Jurkat, Clone E6-1 (cell line): ENCODE measurements at regions not wholly inside any gene's neighbourhood (a gene's known extent, or its start where the extent isn't known, plus 50 kb on each side); places are given as distances from the start of the nearest gene placed in this dataset.
"Not testable (repeated sequence)": the region's sequence is repeated elsewhere in the genome, so short reads cannot be mapped to it uniquely, and the experiment has no call there.

Experiments used
- DNase-seq: peaks from one replicate; pipeline ENCODE4 v3.0.0-alpha.2; 2011; ENCODE audit warnings: low read depth, low spot score
- H3K4me3 ChIP-seq: 2 replicates; pipeline ENCODE4 v1.5.1; 2011; ENCODE audit warnings: mild to moderate bottlenecking, low read length, control low read depth, moderate library complexity

DNA sequence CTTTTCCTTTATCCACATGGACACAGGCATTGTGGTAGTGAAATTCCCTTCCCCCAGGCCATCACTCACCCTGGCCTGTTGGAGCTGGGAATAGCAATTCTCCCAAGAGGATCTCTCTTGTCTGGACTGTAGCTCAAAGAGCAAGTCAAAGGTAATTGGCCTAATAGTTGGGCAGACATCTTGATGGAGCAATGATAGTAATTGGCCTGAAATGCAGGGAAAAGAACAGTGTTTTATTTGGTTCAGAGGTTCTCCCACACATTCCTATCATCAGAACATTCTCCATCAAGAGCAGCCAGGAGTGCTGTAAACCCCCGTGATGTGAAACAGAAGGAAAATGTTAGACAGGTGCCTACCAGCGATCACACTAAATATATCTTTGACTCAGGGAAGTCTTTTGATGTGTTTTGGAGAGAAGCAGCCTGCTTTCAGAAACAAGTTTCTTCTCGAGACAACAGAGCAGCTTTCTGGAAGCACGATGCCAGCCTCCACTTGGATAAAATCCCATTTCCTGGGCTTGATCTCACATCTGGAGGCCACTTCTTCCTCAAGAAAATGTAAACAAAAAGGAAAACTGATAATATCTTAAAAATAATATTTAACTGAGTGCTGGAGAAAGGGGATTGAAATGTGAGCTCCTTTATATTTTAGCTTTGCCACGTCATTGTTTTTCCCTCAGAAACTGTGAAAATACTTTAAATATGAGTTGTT lies 198.1 kb upstream of the WWC1 start:
- H3K4me3 ChIP-seq, result no peak overlapping the region
- DNase-seq, result no peak

DNA sequence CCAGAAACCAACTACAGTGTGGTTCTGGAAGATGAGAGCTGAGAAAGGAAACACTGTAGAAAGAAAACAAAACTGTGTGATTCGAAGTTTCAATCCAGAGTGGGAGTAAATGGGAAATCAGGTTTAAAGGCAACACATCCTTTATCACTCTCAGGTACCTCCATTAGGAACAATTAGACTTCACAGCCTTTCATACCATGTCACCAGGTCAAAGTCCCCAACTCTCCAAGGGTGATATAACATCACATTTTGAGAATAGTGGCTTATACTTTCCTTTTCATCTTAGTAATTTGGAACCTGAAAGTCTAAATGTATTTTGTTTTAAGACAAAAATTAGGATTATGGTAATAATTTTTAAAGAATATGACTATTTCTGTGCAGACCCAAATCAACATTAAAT lies 194.9 kb upstream of the WWC1 start:
- no peak overlapping the region for H3K4me3 ChIP-seq
- no peak for DNase-seq

DNA sequence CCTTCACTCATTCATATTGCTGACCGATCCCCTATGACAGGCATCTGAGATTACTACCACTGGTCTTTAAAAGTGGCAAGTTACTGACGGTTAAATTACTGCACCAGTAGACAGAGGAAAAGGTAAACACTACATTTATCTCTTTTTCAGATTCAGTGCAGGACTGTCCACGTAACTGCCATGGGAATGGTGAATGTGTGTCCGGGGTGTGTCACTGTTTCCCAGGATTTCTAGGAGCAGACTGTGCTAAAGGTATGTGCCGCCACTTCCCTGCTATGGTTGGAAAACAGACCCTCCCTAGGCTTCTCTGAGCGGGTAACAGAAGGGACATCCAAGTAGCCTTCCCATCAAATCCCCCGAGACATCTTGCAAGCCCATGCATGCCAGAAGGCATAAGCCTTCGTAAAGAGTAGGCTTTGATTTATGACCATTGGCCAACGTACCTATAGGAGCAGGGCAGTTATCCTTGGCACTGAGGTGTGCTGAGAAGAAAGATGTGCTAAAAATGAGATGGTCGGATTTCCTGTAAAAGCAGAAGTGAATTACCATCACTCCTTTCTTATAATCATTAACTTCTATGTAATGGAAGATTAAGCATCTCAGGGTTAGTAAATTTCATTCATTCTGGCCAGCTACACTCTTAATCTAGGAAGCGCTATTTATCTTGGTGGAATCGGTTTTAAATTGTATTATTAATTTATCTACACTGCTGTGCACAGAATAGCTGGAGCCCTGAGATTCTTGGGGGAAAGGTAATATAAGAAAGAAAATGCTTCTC lies 193.4 kb upstream of the WWC1 start:
- DNase-seq, result no peak

DNA sequence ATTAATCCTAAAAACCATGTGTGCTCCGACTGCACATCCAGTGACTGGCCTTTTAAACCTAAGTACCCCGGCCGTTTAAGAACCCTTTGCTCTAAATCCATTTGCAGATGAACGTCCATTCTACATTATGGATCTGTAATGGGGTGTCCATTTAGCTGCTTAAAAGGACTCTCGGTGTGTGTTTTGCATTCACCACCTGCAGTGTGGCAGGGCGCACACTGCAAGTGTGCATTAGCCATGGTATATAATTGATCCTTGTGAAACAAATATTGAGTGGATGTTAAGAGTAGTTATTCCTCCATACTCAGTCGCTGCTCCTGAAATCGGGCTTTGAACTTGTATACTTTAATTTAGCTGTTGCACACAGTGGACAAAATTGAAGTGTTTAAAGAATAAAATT lies 190.1 kb upstream of the WWC1 start:
- no peak overlapping the region for H3K4me3 ChIP-seq
- DNase-seq, result no peak

More for the DNA sequence above, 193.4 kb upstream of the WWC1 start:
- no peak overlapping the region for H3K4me3 ChIP-seq

DNA sequence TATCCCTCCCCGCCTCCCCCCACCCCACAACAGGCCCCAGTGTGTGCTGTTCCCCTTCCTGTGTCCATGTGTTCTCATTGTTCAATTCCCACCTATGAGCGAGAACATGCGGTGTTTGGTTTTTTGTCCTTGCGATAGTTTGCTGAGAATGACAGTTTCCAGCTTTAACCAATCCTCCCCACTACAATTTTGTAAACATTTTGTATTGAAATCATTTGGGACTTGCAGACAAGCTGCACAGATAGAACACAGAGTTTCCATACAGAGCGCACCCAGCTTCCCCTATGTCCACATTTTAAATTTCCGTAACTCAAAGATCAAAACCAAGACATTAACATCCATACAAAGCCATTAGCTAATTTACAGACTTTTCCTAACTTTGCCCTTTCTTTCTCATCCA lies 188.4 kb upstream of the WWC1 start:
- H3K4me3 ChIP-seq, DNase-seq: not testable (repeated sequence)

DNA sequence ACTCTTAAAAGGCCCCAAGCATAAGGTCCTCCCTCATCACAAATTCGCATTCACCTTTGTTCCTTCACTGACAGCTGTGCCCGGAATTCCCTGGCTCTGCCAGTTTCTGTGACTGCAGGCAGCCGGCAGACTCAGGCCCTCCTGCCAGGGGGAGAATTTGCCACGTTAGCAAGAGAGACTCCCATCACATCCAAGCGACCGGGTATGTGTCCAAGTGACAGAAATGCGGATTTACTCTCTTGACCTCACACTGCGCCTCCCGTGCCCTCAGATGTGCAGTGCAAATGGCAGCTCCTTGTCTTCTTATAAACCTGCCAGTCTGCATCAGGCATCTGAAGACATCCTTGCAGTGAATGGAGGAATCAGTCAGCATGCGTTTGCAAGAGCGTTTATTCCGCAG lies 187.1 kb upstream of the WWC1 start:
- DNase-seq, result no peak
- no peak overlapping the region for H3K4me3 ChIP-seq

DNA sequence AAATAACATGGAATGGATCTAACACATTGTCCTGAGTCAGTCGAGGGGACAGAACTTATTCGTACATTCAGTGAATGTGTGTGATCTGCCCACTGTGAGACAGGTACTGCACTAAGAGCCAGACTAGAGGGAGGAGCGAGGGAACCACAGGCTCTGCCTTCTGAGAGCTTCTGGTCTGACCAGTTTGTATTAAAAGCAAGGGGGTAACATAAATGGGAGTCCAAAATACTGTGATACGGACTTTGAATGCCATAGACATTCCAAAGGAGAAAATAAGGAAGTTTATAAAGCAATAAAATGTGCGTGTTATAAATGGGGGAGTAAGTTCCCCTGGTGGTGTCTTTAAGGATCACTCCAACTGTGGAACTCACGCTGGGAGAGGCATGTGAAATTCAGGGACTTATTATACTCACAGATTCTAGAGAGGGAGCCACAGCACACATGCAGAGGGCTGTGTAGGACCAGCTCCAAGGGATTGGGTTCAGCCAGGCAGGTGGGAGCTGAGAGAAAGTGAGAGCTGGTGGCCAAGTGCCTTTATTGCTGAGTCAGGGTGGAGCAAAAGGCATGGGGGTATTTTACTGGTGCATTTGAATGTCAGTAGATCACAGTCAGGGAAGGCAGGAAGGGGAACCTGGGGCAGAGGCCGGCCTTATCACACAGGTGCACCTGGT lies 186.5 kb upstream of the WWC1 start:
- DNase-seq, result no peak
- H3K4me3 ChIP-seq, result no peak overlapping the region

DNA sequence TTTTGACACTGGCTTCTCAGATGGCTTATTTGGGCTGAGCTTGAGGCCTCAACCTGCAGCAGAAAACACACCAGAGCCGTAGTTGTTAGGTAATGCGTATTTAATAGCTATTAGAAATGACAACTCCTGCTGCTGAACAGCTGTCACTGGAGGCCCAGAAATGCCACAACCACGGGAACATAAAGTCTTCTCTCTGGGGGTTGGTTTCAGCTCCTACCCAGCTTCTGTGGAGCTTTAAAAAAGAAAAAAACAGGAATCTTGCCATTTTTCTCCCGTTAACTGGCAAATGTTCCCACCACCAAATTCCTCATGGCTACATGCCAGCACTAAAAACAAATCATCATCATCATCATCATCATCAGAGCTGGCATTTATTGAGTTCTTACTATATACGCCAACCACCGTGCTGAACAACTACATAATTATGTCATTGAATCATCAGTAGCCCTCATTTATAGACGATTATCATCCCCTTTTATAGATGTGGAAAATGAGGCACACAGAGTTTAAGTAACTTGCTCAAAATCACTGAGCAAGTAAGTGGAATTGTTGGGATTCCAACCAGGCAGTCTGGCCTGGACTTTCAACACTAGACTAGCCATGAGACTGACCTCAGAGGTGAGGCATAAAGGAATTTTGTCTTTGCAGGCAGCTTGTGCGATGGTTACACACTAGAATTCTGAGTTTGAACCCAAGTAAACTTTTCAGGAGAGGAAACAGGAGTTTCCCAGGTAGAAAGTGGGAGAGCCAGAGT lies 185.3 kb upstream of the WWC1 start:
- DNase-seq, result no peak

DNA sequence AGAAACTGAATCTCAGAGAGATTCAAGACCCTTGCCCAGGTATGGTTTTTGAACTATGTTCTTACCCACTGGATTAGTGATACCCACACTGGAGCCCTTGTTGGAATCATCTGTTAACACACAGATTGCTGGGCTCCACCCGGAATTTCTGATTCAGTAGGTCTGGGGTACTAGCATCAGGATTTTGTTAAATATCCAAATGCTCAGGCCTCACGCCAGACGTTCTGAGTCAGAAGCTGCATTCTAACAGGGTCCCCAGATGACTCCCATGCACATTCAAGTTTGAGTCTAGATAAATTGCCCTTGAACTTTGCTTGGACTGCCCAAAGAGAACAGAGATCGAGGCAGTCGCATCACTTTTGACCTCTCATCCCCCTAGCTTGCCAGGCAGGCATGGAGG lies 182.0 kb upstream of the WWC1 start:
- no peak for DNase-seq
- no peak overlapping the region for H3K4me3 ChIP-seq

More for the DNA sequence above, 185.3 kb upstream of the WWC1 start:
- no peak overlapping the region for H3K4me3 ChIP-seq

DNA sequence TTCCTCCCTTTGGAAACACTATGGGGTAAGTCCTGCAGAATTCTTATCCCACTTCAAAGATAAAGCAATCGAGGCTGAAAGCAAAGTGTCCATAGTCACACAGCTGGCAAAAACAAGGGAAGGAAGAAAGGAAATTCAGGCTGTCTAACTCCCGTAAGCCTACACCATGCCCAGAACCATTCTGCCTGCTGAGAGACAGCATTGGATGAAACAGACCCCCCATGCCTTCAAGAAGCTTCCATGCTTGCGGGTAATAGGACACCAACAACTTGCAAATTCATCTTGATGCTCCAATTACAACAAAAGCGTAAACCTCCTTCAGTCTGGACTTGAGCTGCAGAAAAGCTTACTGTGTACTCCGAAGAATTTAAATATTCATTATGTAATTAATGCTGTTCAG lies 181.1 kb upstream of the WWC1 start:
- DNase-seq, result no peak
- H3K4me3 ChIP-seq, result no peak overlapping the region

DNA sequence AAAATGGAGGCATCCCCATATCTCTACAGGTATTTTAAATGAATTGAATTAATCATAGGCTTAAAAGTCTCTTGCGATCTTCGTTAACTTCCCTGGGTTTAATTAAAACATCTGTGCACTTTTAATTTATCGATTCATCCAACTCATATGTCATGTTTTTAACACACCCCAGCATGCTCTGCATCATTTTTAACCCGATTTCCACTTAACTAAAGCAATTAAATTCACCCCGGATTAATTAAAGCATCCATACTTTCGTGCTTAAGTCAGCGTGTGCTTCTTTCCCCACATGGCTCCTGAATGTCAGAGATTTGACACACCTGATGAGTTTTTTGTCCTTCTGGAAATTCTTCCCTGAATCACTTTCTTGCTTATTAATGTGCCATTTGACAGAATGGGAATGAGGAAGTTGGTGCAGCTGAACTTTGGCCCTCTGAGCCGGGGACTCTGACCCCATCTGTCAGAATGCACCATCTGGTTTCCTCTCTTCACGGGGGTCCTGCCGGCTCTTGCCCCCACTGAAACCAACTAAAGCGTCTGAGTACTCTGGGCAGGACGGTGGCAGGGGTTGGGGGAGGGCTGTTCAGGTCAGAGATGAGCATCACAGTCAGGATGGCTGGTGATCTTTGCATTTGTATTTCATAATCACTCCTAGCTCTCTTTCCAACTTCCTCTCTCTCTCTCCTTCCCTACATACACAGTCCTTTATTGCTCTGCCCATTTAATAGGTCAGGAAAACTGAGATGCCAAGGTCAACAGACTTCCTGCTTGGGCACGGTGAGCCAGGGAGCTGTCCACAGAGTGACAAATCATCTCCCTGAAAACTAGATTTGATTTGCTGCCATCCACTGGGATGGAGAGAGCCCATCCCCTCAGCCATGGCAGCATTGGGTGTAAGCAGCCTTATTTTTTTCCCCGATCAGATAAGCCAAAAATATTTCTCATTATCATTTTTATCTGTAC lies 180.3 kb upstream of the WWC1 start:
- no peak overlapping the region for H3K4me3 ChIP-seq
- no peak for DNase-seq

DNA sequence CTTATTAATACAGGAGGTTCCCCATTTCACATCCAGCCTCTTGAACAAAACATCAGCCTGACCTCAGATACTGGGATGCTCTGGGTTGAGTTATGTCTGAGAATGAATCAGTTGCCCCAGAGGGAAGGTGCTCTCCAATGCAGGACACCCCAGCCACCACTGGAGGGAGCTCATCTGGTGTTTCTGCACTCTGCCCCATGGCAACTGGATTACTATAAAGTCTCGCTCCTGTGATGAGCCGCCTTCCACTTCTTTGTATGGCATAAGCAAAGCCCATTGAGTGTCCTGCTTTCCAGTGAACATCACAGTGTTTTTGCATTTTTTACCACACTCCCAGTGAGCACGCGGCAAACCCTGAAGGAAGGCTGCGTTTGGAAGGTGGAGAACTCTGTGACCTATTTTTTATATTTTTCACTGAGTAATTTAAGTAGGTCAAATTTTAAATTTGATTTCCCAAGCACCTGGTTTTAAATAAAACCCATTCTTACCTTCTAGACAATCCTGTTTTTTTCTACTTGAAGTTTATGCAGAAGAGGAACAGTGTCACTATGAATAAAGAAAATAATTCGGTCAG lies 176.9 kb upstream of the WWC1 start:
- peak; percentile 45 for DNase-seq

DNA sequence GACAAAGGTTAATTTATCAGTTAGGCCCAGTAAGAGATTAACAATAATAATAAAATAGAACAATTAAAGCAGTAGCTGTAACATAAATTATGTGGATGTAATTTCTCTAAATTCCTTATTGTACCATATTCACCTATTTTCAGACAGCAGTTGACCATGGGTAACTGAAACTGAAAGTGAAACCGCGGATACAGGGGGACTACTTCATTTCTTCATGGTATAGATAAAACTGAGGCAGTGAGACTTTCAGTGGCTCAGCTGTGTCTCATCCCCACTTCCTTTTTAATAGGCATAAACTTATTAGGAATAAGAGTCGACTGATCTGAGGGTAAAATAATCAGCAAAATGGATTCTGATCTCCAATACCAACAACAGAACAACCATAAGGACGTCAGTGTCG lies 174.0 kb upstream of the WWC1 start:
- DNase-seq, result no peak
- no peak overlapping the region for H3K4me3 ChIP-seq

More for the DNA sequence above, 176.9 kb upstream of the WWC1 start:
- no peak overlapping the region for H3K4me3 ChIP-seq

DNA sequence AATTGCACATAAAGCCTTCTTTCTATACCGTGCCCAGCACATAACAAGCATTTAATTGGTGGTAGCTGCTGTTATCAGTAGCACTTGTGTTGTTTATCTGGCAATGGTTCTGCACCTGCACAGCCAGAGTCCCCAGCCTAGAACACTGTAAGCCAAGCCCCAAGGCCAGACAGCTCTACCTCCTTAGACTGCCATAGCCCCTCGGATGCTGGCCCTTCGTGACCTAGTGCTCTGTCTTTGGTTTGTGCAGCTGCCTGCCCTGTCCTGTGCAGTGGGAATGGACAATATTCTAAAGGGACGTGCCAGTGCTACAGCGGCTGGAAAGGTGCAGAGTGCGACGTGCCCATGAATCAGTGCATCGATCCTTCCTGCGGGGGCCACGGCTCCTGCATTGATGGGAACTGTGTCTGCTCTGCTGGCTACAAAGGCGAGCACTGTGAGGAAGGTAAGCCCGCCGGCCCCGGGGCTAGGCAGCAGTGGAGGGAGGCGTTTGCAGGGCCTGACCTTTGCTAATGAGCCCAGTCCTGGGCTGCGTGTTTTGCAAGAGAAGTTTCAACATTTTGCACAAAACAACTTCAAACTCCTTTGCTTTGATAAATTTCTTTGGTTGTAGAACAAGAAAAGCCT lies 173.3 kb upstream of the WWC1 start:
- no peak for DNase-seq

DNA sequence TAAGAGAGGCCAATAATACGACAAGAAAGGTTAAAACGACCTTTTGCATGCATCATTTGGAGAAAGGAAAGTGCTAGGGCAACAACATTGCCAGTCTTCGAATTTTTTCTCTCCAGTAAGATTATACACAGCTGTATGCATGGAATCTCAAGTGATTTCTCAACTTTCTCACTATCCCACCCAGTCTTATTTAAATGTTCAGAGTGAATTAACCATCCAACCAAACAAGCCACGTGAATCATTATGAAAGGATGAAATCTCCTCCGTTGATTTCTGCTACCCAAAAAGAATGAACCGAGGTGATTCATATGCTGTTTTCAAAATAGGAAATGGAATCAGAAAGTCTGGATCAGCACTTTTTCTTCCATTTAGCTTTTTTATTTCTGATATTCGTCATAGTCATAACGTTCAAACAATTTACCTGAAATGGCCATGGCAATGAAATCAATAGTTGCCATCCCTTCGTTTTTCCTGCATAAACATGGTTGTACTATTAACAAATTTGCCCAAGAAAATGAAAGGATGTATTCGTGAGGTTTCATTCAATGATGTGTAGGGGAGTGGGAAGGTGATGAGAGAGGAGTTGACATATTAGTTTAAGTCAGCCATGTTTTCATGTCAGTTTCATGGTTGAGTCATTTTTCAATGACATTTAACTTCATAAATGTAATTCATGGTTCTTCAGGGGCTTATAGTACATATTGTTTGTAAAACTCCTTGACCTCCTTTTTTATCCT lies 170.9 kb upstream of the WWC1 start:
- H3K4me3 ChIP-seq, result no peak overlapping the region
- no peak for DNase-seq

More for the DNA sequence above, 173.3 kb upstream of the WWC1 start:
- H3K4me3 ChIP-seq, result no peak overlapping the region

DNA sequence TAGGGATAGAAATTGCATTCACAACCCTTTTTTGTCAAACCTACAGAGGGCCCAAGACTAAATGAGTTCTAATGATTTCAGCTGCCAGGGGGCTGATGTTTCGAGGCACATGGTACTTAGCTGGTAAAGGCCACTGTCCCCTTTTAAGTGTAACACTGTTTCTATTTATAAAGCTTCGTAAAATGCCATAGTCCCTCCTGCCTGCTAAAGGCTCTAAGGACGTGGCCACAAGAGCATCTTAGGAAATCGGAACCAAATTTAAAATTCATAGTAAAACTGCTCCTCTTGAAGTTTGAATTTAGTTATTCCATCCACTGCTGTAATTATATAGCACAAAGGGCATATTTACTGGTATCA lies 170.3 kb upstream of the WWC1 start:
- DNase-seq, result no peak
- H3K4me3 ChIP-seq, result no peak overlapping the region
